ENCODE measurements at regions not wholly inside any gene's neighbourhood (a gene's known extent, or its start where the extent isn't known, plus 50 kb on each side); places are given as distances from the start of the nearest gene placed in this dataset.
"Not testable (repeated sequence)": the region's sequence is repeated elsewhere in the genome, so short reads cannot be mapped to it uniquely, and the experiment has no call there.

GRCh38 chr11:93902921-93903320 is 52.5 kb upstream of the VSTM5 start:
- DNase-seq: no peak

- no peak for DNase-seq
Measured at GRCh38 chr11:93903989-93904388, 53.6 kb upstream of the VSTM5 start.

GRCh38 chr11:93904716-93905115 is 54.3 kb upstream of the VSTM5 start:
- DNase-seq: no peak

GRCh38 chr11:93905384-93905783 is 55.0 kb upstream of the VSTM5 start:
- no peak for DNase-seq

- no peak for DNase-seq
Measured at GRCh38 chr11:93906486-93906885, 56.1 kb upstream of the VSTM5 start.

GRCh38 chr11:93907901-93908300 is 57.5 kb upstream of the VSTM5 start:
- no peak for DNase-seq

GRCh38 chr11:93908689-93909088 is 58.3 kb upstream of the VSTM5 start:
- DNase-seq: no peak

GRCh38 chr11:93917673-93918072 is 67.3 kb upstream of the VSTM5 start:
- DNase-seq: no peak

- peak; percentile 26 for DNase-seq
Measured at GRCh38 chr11:93921695-93922468, 71.5 kb upstream of the VSTM5 start.

GRCh38 chr11:93922830-93923229 is 72.4 kb upstream of the VSTM5 start:
- no peak for DNase-seq

- not testable (repeated sequence) for DNase-seq
Measured at GRCh38 chr11:93926099-93926498, 75.7 kb upstream of the VSTM5 start.

GRCh38 chr11:93929407-93929806 is 79.0 kb upstream of the VSTM5 start:
- DNase-seq: no peak

- no peak for DNase-seq
Measured at GRCh38 chr11:93933230-93933629, 82.8 kb upstream of the VSTM5 start.

GRCh38 chr11:93935826-93936225 is 85.3 kb upstream of the HEPHL1 start:
- DNase-seq: peak; percentile 42

GRCh38 chr11:93936460-93936859 is 84.7 kb upstream of the HEPHL1 start:
- DNase-seq: peak; percentile 49

- DNase-seq: no peak
Measured at GRCh38 chr11:93939084-93939760, 81.9 kb upstream of the HEPHL1 start.

- no peak for DNase-seq
Measured at GRCh38 chr11:93940395-93940794, 80.8 kb upstream of the HEPHL1 start.

GRCh38 chr11:93942176-93942575 is 79.0 kb upstream of the HEPHL1 start:
- DNase-seq: no peak

- DNase-seq: no peak
Measured at GRCh38 chr11:93945596-93945995, 75.6 kb upstream of the HEPHL1 start.

- DNase-seq: no peak
Measured at GRCh38 chr11:93952082-93952780, 68.9 kb upstream of the HEPHL1 start.

- no peak for DNase-seq
Measured at GRCh38 chr11:93957397-93957952, 63.7 kb upstream of the HEPHL1 start.

GRCh38 chr11:93958991-93959390 is 62.2 kb upstream of the HEPHL1 start:
- no peak for DNase-seq

GRCh38 chr11:93959663-93960062 is 61.5 kb upstream of the HEPHL1 start:
- DNase-seq: no peak

- no peak for DNase-seq
Measured at GRCh38 chr11:93963072-93963471, 58.1 kb upstream of the HEPHL1 start.
